SK-N-SH (cell line): ENCODE measurements at regions not wholly inside any gene's neighbourhood (a gene's known extent, or its start where the extent isn't known, plus 50 kb on each side); places are given as distances from the start of the nearest gene placed in this dataset.

ENCODE experiments used
- CTCF ChIA-PET: fragments of 300-600, 350-600 bp; formaldehyde crosslinking; extraction: SDS; loops from one replicate; lab custom pipeline; 2021; lab: Yijun Ruan, JAX
- POLR2A ChIA-PET: fragments of 350-600 bp; sonication (Branson Sonifier 250); formaldehyde crosslinking; extraction: SDS; loops from one replicate; lab custom pipeline; 2020; ENCODE audit warnings: antibody characterized with exemption, inconsistent platforms; lab: Yijun Ruan, JAX
- DNase-seq: peaks from one replicate; pipeline ENCODE4 v3.0.0; 2012
- H2AFZ ChIP-seq: fragments of 200-600 bp; sonication (generic); 2 replicates; pipeline ENCODE4 v1.8.1; 2016; ENCODE audit warnings: antibody characterized with exemption, mild to moderate bottlenecking, low read depth
- H3F3A ChIP-seq: fragments of 200-600 bp; sonication (generic); replicated peaks from 2 replicates; pipeline ENCODE3; 2016; ENCODE audit warnings: antibody characterized with exemption, mild to moderate bottlenecking; ENCODE audit not compliant: insufficient read depth
- H3K27ac ChIP-seq, 2 experiments: fragments of 200-500 bp in 1 of 2; fragments of 200-600 bp in 1 of 2; sonication (Bioruptor generic) in 1 of 2; sonication (generic), shearing (Covaris generic) in 1 of 2; 2 replicates each; pipeline versions ENCODE4 v1.5.1 to v1.6.1; 2014 to 2016; ENCODE audit warnings: low read depth in 2 of 2, inconsistent platforms in 1 of 2, low read length in 1 of 2, mild to moderate bottlenecking in 1 of 2, mixed read lengths in 1 of 2
- H3K27me3 ChIP-seq: fragments of 200-600 bp; sonication (generic), shearing (Covaris generic); 2 replicates; pipeline ENCODE4 v1.6.1; 2016; ENCODE audit warnings: mixed run types; ENCODE audit not compliant: insufficient read depth
- H3K36me3 ChIP-seq, 2 experiments: fragments of 200-500 bp in 1 of 2; fragments of 200-600 bp in 1 of 2; sonication (Bioruptor generic) in 1 of 2; sonication (generic) in 1 of 2; replicated peaks in 1 of 2; 2 replicates each; pipeline versions ENCODE3 to v1.5.1; 2014 to 2016; ENCODE audit warnings: low read length in 1 of 2, mild to moderate bottlenecking in 1 of 2; ENCODE audit not compliant: insufficient read depth in 2 of 2, control insufficient read depth in 1 of 2
- H3K4me1 ChIP-seq, 2 experiments: fragments of 200-500 bp in 1 of 2; fragments of 200-600 bp in 1 of 2; sonication (Bioruptor generic) in 1 of 2; sonication (generic), shearing (Covaris generic) in 1 of 2; 2 replicates each; pipeline versions ENCODE4 v1.5.1 to v1.6.1; 2014 to 2016; ENCODE audit warnings: low read depth in 1 of 2, low read length in 1 of 2, mixed run types in 1 of 2; ENCODE audit not compliant: insufficient read depth in 2 of 2, control insufficient read depth in 1 of 2
- H3K4me2 ChIP-seq: fragments of 200-600 bp; sonication (generic), shearing (Covaris generic); 2 replicates; pipeline ENCODE4 v1.6.1; 2017; ENCODE audit warnings: mixed run types
- H3K4me3 ChIP-seq, 2 experiments: fragments of 200-500 bp in 1 of 2; fragments of 200-600 bp in 1 of 2; sonication (Bioruptor generic) in 1 of 2; sonication (generic), shearing (Covaris generic) in 1 of 2; 2 replicates each; pipeline versions ENCODE4 v1.5.1 to v1.8.1; 2014 to 2016; ENCODE audit warnings: low read depth in 2 of 2, inconsistent platforms in 1 of 2, low read length in 1 of 2, mild to moderate bottlenecking in 1 of 2, mixed read lengths in 1 of 2, moderate library complexity in 1 of 2
- H3K79me2 ChIP-seq: fragments of 200-600 bp; sonication (generic); 2 replicates; pipeline ENCODE4 v1.8.1; 2017; ENCODE audit warnings: mild to moderate bottlenecking; ENCODE audit not compliant: insufficient read depth
- H3K9ac ChIP-seq: fragments of 200-600 bp; sonication (generic); 2 replicates; pipeline ENCODE4 v1.6.1; 2017; ENCODE audit warnings: mixed run types
- H3K9me2 ChIP-seq: fragments of 200-600 bp; sonication (generic); 2 replicates; pipeline ENCODE4 v1.6.1; 2017; ENCODE audit warnings: mixed run types
- H3K9me3 ChIP-seq: fragments of 200-600 bp; sonication (generic); 2 replicates; pipeline ENCODE4 v1.6.1; 2017; ENCODE audit warnings: mixed run types, mild to moderate bottlenecking, moderate library complexity
- H4K20me1 ChIP-seq: fragments of 200-600 bp; sonication (generic); 2 replicates; pipeline ENCODE4 v1.6.1; 2017; ENCODE audit warnings: mild to moderate bottlenecking, mixed run types; ENCODE audit not compliant: insufficient read depth
- CHD2 ChIP-seq: fragments of 150-350 bp; IDR thresholded peaks from 2 replicates; pipeline ENCODE4 v1.6.1; 2018; ENCODE audit warnings: low read length; ENCODE audit not compliant: partially characterized antibody
- CTCF ChIP-seq: fragments of 200-600 bp; sonication (generic); IDR thresholded peaks from 2 replicates; pipeline ENCODE4 v1.6.1; 2017; ENCODE audit warnings: antibody characterized with exemption, mild to moderate bottlenecking, moderate library complexity
- GATA2 ChIP-seq: sonication (generic); formaldehyde crosslinking; IDR thresholded peaks from 2 replicates; pipeline ENCODE4 v1.5.0; 2020; ENCODE audit warnings: mild to moderate bottlenecking, missing genetic modification reagents
- JUND ChIP-seq: IDR thresholded peaks from 2 replicates; pipeline ENCODE4 v1.4.0; 2012
- NRF1 ChIP-seq: IDR thresholded peaks from 2 replicates; pipeline ENCODE4 v1.6.1; 2012; ENCODE audit warnings: low read depth, mild to moderate bottlenecking, low read length
- POLR2AphosphoS5 ChIP-seq: IDR thresholded peaks from 2 replicates; pipeline ENCODE4 v1.6.1; 2012; ENCODE audit warnings: low read depth, low read length
- RCOR1 ChIP-seq: fragments of 150-350 bp; IDR thresholded peaks from 2 replicates; pipeline ENCODE4 v1.6.1; 2017; ENCODE audit warnings: antibody characterized with exemption, low read length
- RFX5 ChIP-seq: IDR thresholded peaks from 2 replicates; pipeline ENCODE4 v1.6.1; 2012; ENCODE audit warnings: mild to moderate bottlenecking, improper control_type of control experiment, low read length
- YY1 ChIP-seq: IDR thresholded peaks from 2 replicates; pipeline ENCODE4 v1.4.0; 2012; ENCODE audit warnings: low read depth, mild to moderate bottlenecking
- ZBTB33 ChIP-seq: IDR thresholded peaks from 2 replicates; pipeline ENCODE4 v1.4.0; 2012; ENCODE audit warnings: low read depth, borderline replicate concordance
- WGBS: methylation state at CpG from one replicate; pipeline ENCODE4 v1.1.6; 2017; ENCODE audit warnings: low lambda C conversion rate; 5-methylcytosine and 5-hydroxymethylcytosine counted together

GRCh38 chr10:28939281-28940157 lies 262.2 kb downstream of the BAMBI start:
- no peaks in the 10 kb centered on the region for H3K79me2 ChIP-seq
- no peaks in the 10 kb centered on the region; the same call in 1 of the 2 replicates for H3K27me3 ChIP-seq
- H3K36me3 ChIP-seq: no peaks in the 10 kb centered on the region
- no peak overlapping the region for H3K9ac ChIP-seq
- TF ChIP-seq GATA2 (CRISPR knock-in tag) (no peak), CTCF (peak; percentile 29; the same call in 1 of the 2 replicates), ZBTB33 (no peak), JUND (no peak), YY1 (no peak), NRF1 (no peak), CHD2 (no peak)
- H3K4me2 ChIP-seq: no peak overlapping the region
- no peaks in the 10 kb centered on the region for H4K20me1 ChIP-seq
- H2AFZ ChIP-seq: no peak overlapping the region
- no peak overlapping the region for H3K27ac ChIP-seq
- H3K4me1 ChIP-seq: no peaks in the 10 kb centered on the region
- 79% methylated on average over 26 of the region's 29 CpGs for WGBS
- DNase-seq: no peak
- 0 out of 2 replicates have a peak, but pooled peaks cover under 1% of the 10 kb centered on the region for H3K9me3 ChIP-seq
- H3F3A ChIP-seq: no peaks in the 10 kb centered on the region
- CTCF ChIA-PET: interaction anchor here (1.2 kb wide), 1 partner anchor 230 kb away, joined by 3 read pairs; no protein-coding TSS in a partner anchor
- H3K4me3 ChIP-seq: no peak overlapping the region; a peak in 1 of 4 replicates
- POLR2A ChIA-PET: no interaction called here
- H3K9me2 ChIP-seq: no peaks in the 10 kb centered on the region

- POLR2A ChIA-PET: no interaction called here
Observed at GRCh38 chr10:28940158-28940888, 263.0 kb downstream of the BAMBI start.

More at GRCh38 chr10:28940158-28940888, 263.0 kb downstream of the BAMBI start:
- Histone ChIP-seq H3K27ac (no peak overlapping the region), H3K27me3 (no peaks in the 10 kb centered on the region; the same call in 1 of the 2 replicates), H3K36me3 (no peaks in the 10 kb centered on the region), H3K9me3 (peaks cover 8% of the 10 kb centered on the region), H3K9ac (no peak overlapping the region), H3K4me3 (no peak overlapping the region), H3K79me2 (no peaks in the 10 kb centered on the region)
- no peak for DNase-seq
- TF ChIP-seq RFX5 (no peak), POLR2AphosphoS5 (no peak), RCOR1 (no peak)
- TF ChIP-seq, all 33 proteins: peak for 0
- no peaks in the 10 kb centered on the region for H3K4me1 ChIP-seq
- H3K9me2 ChIP-seq: no peaks in the 10 kb centered on the region
- H3K4me2 ChIP-seq: no peak overlapping the region
- no peaks in the 10 kb centered on the region for H3F3A ChIP-seq
- no peaks in the 10 kb centered on the region for H4K20me1 ChIP-seq
- CTCF ChIA-PET: no interaction called here
- H2AFZ ChIP-seq: no peak overlapping the region
- WGBS: 69% methylated on average over 8 of the region's 8 CpGs
